ENCODE measurements at regions not wholly inside any gene's neighbourhood (a gene's known extent, or its start where the extent isn't known, plus 50 kb on each side); places are given as distances from the start of the nearest gene placed in this dataset.
"Not testable (repeated sequence)": the region's sequence is repeated elsewhere in the genome, so short reads cannot be mapped to it uniquely, and the experiment has no call there.

- TF ChIP-seq CTCF (IDR thresholded peaks at IDR 0.05; ENCODE audit: insufficient read depth, low read length, poor library complexity, severe bottlenecking) (no peak), EZH2phosphoT487 (conservative IDR thresholded peaks at IDR 0.05; ENCODE audit: low read length) (no peak)
These were observed 234.2 kb downstream of the IL20RB start for GRCh38 chr3:137191951-137192350.

DNA sequence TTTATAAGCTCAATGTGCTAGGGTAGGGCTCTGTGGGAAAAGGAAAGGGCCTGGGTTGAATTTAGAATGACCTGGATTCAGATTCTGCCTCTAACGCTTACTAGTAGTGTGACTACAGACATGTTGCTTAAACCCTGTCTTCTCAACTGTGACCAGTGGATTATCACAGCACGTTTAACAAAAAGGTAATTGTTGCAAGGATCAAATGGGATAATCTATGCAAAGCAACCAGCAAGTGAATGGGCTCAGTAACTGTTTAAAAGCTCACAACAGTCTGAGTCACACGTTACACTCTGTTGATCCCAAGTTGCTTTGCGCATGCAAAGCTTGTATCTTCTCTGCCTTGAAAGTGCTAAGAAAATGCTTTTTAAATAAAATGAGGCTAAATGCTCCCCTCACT, 236.5 kb downstream of the IL20RB start:
- no peaks in the 10 kb centered on the region for H3K9me3 ChIP-seq (ENCODE audit: insufficient read depth, low read length)
- H3K9ac ChIP-seq (ENCODE audit: low read length) = no peak overlapping the region
- H3K4me3 ChIP-seq (ENCODE audit: insufficient read depth, low read length, poor library complexity, severe bottlenecking) = no peak overlapping the region
- no peaks in the 10 kb centered on the region for H3K9me2 ChIP-seq (replicated peaks; ENCODE audit: insufficient read depth, low read length)
- H3K27me3 ChIP-seq (ENCODE audit: low read length) = no peaks in the 10 kb centered on the region
- TF ChIP-seq CTCF (IDR thresholded peaks at IDR 0.05; ENCODE audit: insufficient read depth, low read length, poor library complexity, severe bottlenecking) (no peak), EZH2phosphoT487 (conservative IDR thresholded peaks at IDR 0.05; ENCODE audit: low read length) (no peak)
- no peaks in the 10 kb centered on the region for H4K20me1 ChIP-seq (ENCODE audit: low read depth, low read length)
- no peaks in the 10 kb centered on the region for H3F3A ChIP-seq (ENCODE audit: insufficient read depth)
- H3K27ac ChIP-seq (ENCODE audit: low read depth, low read length) = no peak overlapping the region
- H2AFZ ChIP-seq (ENCODE audit: low read depth, low read length, severe bottlenecking) = no peak overlapping the region
- H3K36me3 ChIP-seq (ENCODE audit: low read length) = no peaks in the 10 kb centered on the region
- H3K4me2 ChIP-seq (ENCODE audit: low read depth, low read length, poor library complexity, severe bottlenecking) = no peak overlapping the region
- no peaks in the 10 kb centered on the region for H3K79me2 ChIP-seq (ENCODE audit: insufficient read depth, low read length)

More at GRCh38 chr3:137191951-137192350, 234.2 kb downstream of the IL20RB start:
- no peaks in the 10 kb centered on the region for H3K79me2 ChIP-seq (ENCODE audit: insufficient read depth, low read length)
- H4K20me1 ChIP-seq (ENCODE audit: low read depth, low read length) = no peaks in the 10 kb centered on the region
- no peak overlapping the region for H3K4me3 ChIP-seq (ENCODE audit: insufficient read depth, low read length, poor library complexity, severe bottlenecking)
- H3K9ac ChIP-seq (ENCODE audit: low read length) = no peak overlapping the region
- no peak overlapping the region for H3K27ac ChIP-seq (ENCODE audit: low read depth, low read length)
- H3K36me3 ChIP-seq (ENCODE audit: low read length) = no peaks in the 10 kb centered on the region
- no peak overlapping the region for H3K4me2 ChIP-seq (ENCODE audit: low read depth, low read length, poor library complexity, severe bottlenecking)
- no peaks in the 10 kb centered on the region for H3K9me3 ChIP-seq (ENCODE audit: insufficient read depth, low read length)
- no peak overlapping the region for H2AFZ ChIP-seq (ENCODE audit: low read depth, low read length, severe bottlenecking)
- H3K9me2 ChIP-seq (replicated peaks; ENCODE audit: insufficient read depth, low read length) = no peaks in the 10 kb centered on the region
- H3K27me3 ChIP-seq (ENCODE audit: low read length) = no peaks in the 10 kb centered on the region
- H3F3A ChIP-seq (ENCODE audit: insufficient read depth) = no peaks in the 10 kb centered on the region

- not testable (repeated sequence) for H3K79me2 ChIP-seq (ENCODE audit: insufficient read depth, low read length); H3K4me2 ChIP-seq (ENCODE audit: low read depth, low read length, poor library complexity, severe bottlenecking); H3K27ac ChIP-seq (ENCODE audit: low read depth, low read length); H3K27me3 ChIP-seq (ENCODE audit: low read length); H3K9me3 ChIP-seq (ENCODE audit: insufficient read depth, low read length); H3K36me3 ChIP-seq (ENCODE audit: low read length); H4K20me1 ChIP-seq (ENCODE audit: low read depth, low read length); H3F3A ChIP-seq (ENCODE audit: insufficient read depth); H3K9me2 ChIP-seq (replicated peaks; ENCODE audit: insufficient read depth, low read length); H3K4me3 ChIP-seq (ENCODE audit: insufficient read depth, low read length, poor library complexity, severe bottlenecking); H3K9ac ChIP-seq (ENCODE audit: low read length); H2AFZ ChIP-seq (ENCODE audit: low read depth, low read length, severe bottlenecking)
These were observed 240.6 kb downstream of the IL20RB start for GRCh38 chr3:137198374-137198773.

- H3K4me2 ChIP-seq (ENCODE audit: low read depth, low read length, poor library complexity, severe bottlenecking) = no peak overlapping the region
These were observed 241.9 kb downstream of the IL20RB start for GRCh38 chr3:137199678-137200077.

More at GRCh38 chr3:137199678-137200077, 241.9 kb downstream of the IL20RB start:
- Histone ChIP-seq H4K20me1 (ENCODE audit: low read depth, low read length) (no peaks in the 10 kb centered on the region), H3K36me3 (ENCODE audit: low read length) (no peaks in the 10 kb centered on the region), H3K9ac (ENCODE audit: low read length) (no peak overlapping the region), H3K4me3 (ENCODE audit: insufficient read depth, low read length, poor library complexity, severe bottlenecking) (no peak overlapping the region), H2AFZ (ENCODE audit: low read depth, low read length, severe bottlenecking) (no peak overlapping the region), H3F3A (ENCODE audit: insufficient read depth) (no peaks in the 10 kb centered on the region), H3K27me3 (ENCODE audit: low read length) (no peaks in the 10 kb centered on the region), H3K9me3 (ENCODE audit: insufficient read depth, low read length) (no peaks in the 10 kb centered on the region), H3K27ac (ENCODE audit: low read depth, low read length) (no peak overlapping the region), H3K9me2 (replicated peaks; ENCODE audit: insufficient read depth, low read length) (no peaks in the 10 kb centered on the region), H3K79me2 (ENCODE audit: insufficient read depth, low read length) (no peaks in the 10 kb centered on the region)
- TF ChIP-seq CTCF (IDR thresholded peaks at IDR 0.05; ENCODE audit: insufficient read depth, low read length, poor library complexity, severe bottlenecking) (no peak), EZH2phosphoT487 (conservative IDR thresholded peaks at IDR 0.05; ENCODE audit: low read length) (no peak)

Measured in SU-DHL-6 (cell line).